ENCODE measurements at regions not wholly inside any gene's neighbourhood (a gene's known extent, or its start where the extent isn't known, plus 50 kb on each side); places are given as distances from the start of the nearest gene placed in this dataset.

DNA sequence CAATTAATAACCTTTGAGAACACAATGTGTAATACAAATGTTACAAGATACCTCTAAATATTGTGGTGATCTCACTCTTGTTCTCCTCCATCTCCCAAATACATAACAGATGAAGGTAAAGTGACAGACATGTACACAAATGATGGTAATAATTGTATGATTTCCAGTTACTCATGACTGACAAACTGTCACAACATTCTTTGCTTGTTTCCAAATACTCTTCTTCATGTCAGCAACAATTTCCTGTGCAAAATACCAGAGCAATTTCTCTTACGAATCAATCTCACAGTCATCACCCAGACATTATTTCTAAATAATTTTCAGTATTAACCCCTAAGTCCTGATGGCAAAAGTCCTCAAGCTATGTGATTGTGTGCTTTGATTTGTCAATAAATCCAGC lies 92.9 kb downstream of the RPS12 start:
- no peak overlapping the region for H3K4me3 ChIP-seq (ENCODE audit: low read depth, low read length)
- no peaks in the 10 kb centered on the region for H3K27me3 ChIP-seq (ENCODE audit: control insufficient read depth, insufficient read depth, low read length)
- no peak overlapping the region for H3K27ac ChIP-seq (ENCODE audit: low read depth, low read length)
- no peak for DNase-seq (ENCODE audit: low read depth, low spot score)
- peaks cover 3% of the 10 kb centered on the region; the same call in 1 of the 2 replicates for H3K9me3 ChIP-seq (ENCODE audit: control insufficient read depth, insufficient read depth, low read length)
- POLR2A ChIA-PET, result no interaction called here
- TF ChIP-seq CTCF (IDR thresholded peaks at IDR 0.05; ENCODE audit: low read depth, low read length), result no peak
- CTCF ChIA-PET, result no interaction called here

DNA sequence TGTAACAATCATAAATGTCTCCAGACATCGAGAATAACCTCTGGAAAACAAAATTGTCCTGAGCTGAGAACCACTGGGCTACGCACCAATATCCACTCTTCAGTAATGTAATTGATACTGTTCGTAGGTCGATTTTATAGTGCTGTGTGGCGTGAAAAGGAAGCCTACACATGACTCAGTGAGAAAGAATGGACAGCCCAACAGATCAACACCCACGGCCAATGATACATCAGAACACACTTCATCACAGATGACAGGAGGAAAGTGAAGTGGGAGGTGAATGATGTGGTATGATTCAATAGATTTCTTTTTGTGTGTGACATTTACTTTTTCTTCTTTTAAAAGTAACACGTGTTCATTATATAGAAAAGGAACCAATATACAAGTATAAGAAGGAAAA lies 93.5 kb downstream of the RPS12 start:
- ChIA-PET POLR2A (no interaction called here), CTCF (no interaction called here)
- Histone ChIP-seq H3K27me3 (ENCODE audit: control insufficient read depth, insufficient read depth, low read length) (no peaks in the 10 kb centered on the region), H3K27ac (ENCODE audit: low read depth, low read length) (peak overlapping the region; percentile 40), H3K9me3 (ENCODE audit: control insufficient read depth, insufficient read depth, low read length) (peaks cover 3% of the 10 kb centered on the region; the same call in 1 of the 2 replicates), H3K4me3 (ENCODE audit: low read depth, low read length) (no peak overlapping the region; the same call in 1 of the 2 replicates)
- peak; percentile 62 for DNase-seq (ENCODE audit: low read depth, low spot score)
- TF ChIP-seq CTCF (IDR thresholded peaks at IDR 0.05; ENCODE audit: low read depth, low read length), result no peak

- no peak for DNase-seq (ENCODE audit: low read depth, low spot score)
- H3K27me3 ChIP-seq (ENCODE audit: control insufficient read depth, insufficient read depth, low read length), result no peaks in the 10 kb centered on the region
- ChIA-PET CTCF (interaction anchor here (0.6 kb wide), 1 partner anchor 643 kb away, joined by 3 read pairs; no protein-coding TSS in a partner anchor), POLR2A (no interaction called here)
- no peak overlapping the region for H3K27ac ChIP-seq (ENCODE audit: low read depth, low read length)
- no peak overlapping the region for H3K4me3 ChIP-seq (ENCODE audit: low read depth, low read length)
- H3K9me3 ChIP-seq (ENCODE audit: control insufficient read depth, insufficient read depth, low read length), result peaks cover under 1% of the 10 kb centered on the region; the same call in 1 of the 2 replicates
- no peak for TF ChIP-seq CTCF (IDR thresholded peaks at IDR 0.05; ENCODE audit: low read depth, low read length)
Measured at GRCh38 chr6:132909742-132910141, 95.4 kb downstream of the RPS12 start.

DNA sequence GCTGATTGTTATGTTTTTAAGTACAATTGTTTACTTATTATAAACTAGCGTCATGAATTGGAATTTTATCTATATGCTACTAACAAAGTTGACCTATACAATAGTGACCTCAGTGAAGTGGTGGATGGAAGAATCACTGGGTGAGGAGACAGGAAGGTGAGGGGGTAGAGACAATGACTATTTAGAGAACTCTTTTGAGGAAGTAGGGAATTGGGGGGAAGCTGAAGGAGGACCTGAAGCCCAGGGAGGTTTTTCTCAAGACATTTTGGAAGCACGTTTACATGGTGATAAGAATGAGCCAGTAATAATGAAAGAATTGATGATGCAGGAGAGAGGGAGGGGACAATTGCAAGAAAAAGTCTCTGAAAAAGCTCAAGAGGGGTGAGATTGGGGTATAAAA lies 96.4 kb downstream of the RPS12 start:
- Histone ChIP-seq H3K9me3 (ENCODE audit: control insufficient read depth, insufficient read depth, low read length) (no peaks in the 10 kb centered on the region), H3K4me3 (ENCODE audit: low read depth, low read length) (no peak overlapping the region), H3K27me3 (ENCODE audit: control insufficient read depth, insufficient read depth, low read length) (no peaks in the 10 kb centered on the region), H3K27ac (ENCODE audit: low read depth, low read length) (no peak overlapping the region)
- ChIA-PET POLR2A (no interaction called here), CTCF (no interaction called here)
- DNase-seq (ENCODE audit: low read depth, low spot score), result no peak
- TF ChIP-seq CTCF (IDR thresholded peaks at IDR 0.05; ENCODE audit: low read depth, low read length), result no peak

DNA sequence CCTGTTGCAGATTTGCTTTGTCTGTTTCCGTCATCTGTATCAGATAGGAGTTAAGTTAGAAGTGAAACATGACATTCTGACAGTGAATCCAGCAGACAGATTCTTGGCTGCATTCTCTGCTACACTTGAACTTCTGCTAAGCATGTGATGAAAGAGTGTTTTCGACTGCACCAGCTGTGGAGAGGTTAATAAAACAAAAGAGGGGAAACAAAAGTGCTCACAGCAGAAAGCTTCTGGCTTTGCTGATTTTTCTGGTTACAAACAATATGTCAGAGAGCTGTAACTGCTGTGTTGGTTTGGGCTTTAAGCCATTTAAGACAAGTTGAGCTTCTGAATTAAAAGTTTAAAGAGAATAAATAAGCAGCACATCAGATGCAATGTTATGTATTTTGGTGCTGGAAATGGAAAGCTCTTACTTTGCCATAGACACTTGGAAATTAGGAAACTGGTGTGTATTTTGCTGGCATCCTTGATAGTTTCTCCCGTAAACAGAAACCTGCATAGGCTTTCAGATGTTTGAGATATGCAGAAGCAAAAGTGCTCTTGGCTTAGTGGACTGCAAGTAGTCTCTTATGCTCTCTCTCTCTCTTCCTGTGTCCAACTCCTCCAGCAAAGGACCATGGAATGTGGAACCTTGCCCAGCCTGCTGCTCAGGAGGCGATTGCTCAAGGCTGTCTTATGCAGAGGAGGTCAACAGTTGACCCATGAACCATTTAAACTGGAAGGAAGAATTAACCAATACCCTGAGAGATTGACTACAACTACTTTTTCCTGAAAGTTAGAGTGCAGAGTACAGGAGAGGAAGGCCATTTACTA lies 104.9 kb downstream of the RPS12 start:
- Histone ChIP-seq H3K27ac (ENCODE audit: low read depth, low read length) (peak overlapping the region; percentile 60), H3K9me3 (ENCODE audit: control insufficient read depth, insufficient read depth, low read length) (no peaks in the 10 kb centered on the region), H3K4me3 (ENCODE audit: low read depth, low read length) (peak overlapping the region; percentile 20), H3K27me3 (ENCODE audit: control insufficient read depth, insufficient read depth, low read length) (no peaks in the 10 kb centered on the region)
- ChIA-PET POLR2A (no interaction called here), CTCF (no interaction called here)
- no peak for TF ChIP-seq CTCF (IDR thresholded peaks at IDR 0.05; ENCODE audit: low read depth, low read length)
- DNase-seq (ENCODE audit: low read depth, low spot score), result peak; percentile 94

Data from AG04450 (cell line).